Sigmoid colon (tissue), 6 donors: ENCODE measurements at regions not wholly inside any gene's neighbourhood (a gene's known extent, or its start where the extent isn't known, plus 50 kb on each side); places are given as distances from the start of the nearest gene placed in this dataset.

Experiments used
- DNase-seq: peaks from one replicate; pipeline ENCODE4 v3.0.0-alpha.2; 2019
- H3K27ac ChIP-seq, 4 donors: fragments of 200-600 bp; sonication (generic); one replicate each; pipeline ENCODE4 v1.5.1; 2016 to 2019; ENCODE audit warnings: mild to moderate bottlenecking in 1 of 4
- H3K27me3 ChIP-seq, 3 donors: fragments of 200-600 bp; sonication (generic); one replicate each; pipeline ENCODE4 v1.5.1; 2019; ENCODE audit warnings: mild to moderate bottlenecking in 1 of 3
- H3K36me3 ChIP-seq, 4 donors: fragments of 200-600 bp; sonication (generic); one replicate each; pipeline ENCODE4 v1.5.1; 2016 to 2019
- H3K4me1 ChIP-seq, 4 donors: fragments of 200-600 bp; sonication (generic); one replicate each; pipeline ENCODE4 v1.5.1; 2017 to 2019
- H3K4me3 ChIP-seq, 4 donors: fragments of 200-600 bp; sonication (generic); one replicate each; pipeline ENCODE4 v1.5.1; 2017 to 2019; ENCODE audit warnings: mild to moderate bottlenecking in 2 of 4, moderate library complexity in 1 of 4
- H3K9me3 ChIP-seq, 4 donors: fragments of 200-600 bp in 3 of 4; sonication (generic) in 3 of 4; one replicate each; pipeline versions ENCODE4 v1.5.1 to v1.6.1; 2013 to 2019
- EP300 ChIP-seq, 4 donors: sonication (generic); formaldehyde crosslinking; IDR thresholded peaks; one replicate each; pipeline ENCODE4 v1.6.1; 2017; ENCODE audit warnings: antibody characterized with exemption in 4 of 4
- POLR2A ChIP-seq, 2 donors: fragments of 450-650 bp; IDR thresholded peaks; one replicate each; pipeline ENCODE4 v1.6.1; 2016; ENCODE audit warnings: antibody characterized with exemption in 2 of 2, mild to moderate bottlenecking in 2 of 2, moderate library complexity in 2 of 2
- POLR2AphosphoS5 ChIP-seq, 4 donors: sonication (generic); formaldehyde crosslinking; IDR thresholded peaks; one replicate each; pipeline ENCODE4 v1.6.1; 2017; ENCODE audit warnings: antibody characterized with exemption in 4 of 4
- WGBS, 2 donors: extraction: QIAGEN DNeasy Blood & Tissue Kit; methylation state at CpG; one replicate each; pipeline ENCODE4 v1.1.7; 2013; 5-methylcytosine and 5-hydroxymethylcytosine counted together
- intact Hi-C: fragments of 100-400 bp; cut with DNase I; formaldehyde crosslinking; loops from one replicate; pipeline ENCODE4 v1.15.1; 2023
- TF ChIP-seq, protein P1 (sequence below), 4 experiments: fragments of 450-650 bp in 3 of 4; fragments of 200-600 bp in 1 of 4; IDR thresholded peaks; one replicate each; pipeline ENCODE4 v1.5.1; 2016 to 2019; ENCODE audit warnings: antibody characterized with exemption in 4 of 4, mild to moderate bottlenecking in 3 of 4, moderate library complexity in 2 of 4
- donor health status: healthy with polysubstance abuse.
- donor health status: healthy.

DNA sequence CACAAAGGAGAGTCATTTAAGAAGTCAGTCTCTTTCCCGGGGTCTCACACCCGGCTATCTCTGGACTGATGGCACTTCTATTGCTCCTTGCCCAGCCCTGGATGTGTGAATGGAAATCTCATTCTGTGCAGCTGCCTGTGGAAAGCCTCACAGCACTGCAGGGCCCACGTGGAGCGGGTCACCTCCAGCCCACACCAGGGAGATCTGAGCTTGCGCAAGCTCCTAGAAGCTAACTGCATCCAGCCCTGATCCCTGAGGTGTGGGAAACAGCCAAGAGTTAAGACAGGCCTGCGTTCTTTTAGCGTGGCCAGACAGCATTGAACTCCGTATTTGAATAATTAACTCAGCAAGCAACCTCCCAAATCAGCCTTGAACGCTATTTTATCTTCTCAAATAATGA is 150.5 kb downstream of the LRIG2 start:
- 82 to 86% methylated on average over 9 of the region's 9 CpGs for WGBS, 2 donors
- peak; percentile 68 for DNase-seq
- intact Hi-C loops = no loop called here
- TF ChIP-seq POLR2AphosphoS5 (IDR thresholded peaks at IDR 0.05) (no peak), POLR2A (IDR thresholded peaks at IDR 0.05) (no peak), EP300 (IDR thresholded peaks at IDR 0.05) (no peak)
- TF ChIP-seq, protein P1, sequence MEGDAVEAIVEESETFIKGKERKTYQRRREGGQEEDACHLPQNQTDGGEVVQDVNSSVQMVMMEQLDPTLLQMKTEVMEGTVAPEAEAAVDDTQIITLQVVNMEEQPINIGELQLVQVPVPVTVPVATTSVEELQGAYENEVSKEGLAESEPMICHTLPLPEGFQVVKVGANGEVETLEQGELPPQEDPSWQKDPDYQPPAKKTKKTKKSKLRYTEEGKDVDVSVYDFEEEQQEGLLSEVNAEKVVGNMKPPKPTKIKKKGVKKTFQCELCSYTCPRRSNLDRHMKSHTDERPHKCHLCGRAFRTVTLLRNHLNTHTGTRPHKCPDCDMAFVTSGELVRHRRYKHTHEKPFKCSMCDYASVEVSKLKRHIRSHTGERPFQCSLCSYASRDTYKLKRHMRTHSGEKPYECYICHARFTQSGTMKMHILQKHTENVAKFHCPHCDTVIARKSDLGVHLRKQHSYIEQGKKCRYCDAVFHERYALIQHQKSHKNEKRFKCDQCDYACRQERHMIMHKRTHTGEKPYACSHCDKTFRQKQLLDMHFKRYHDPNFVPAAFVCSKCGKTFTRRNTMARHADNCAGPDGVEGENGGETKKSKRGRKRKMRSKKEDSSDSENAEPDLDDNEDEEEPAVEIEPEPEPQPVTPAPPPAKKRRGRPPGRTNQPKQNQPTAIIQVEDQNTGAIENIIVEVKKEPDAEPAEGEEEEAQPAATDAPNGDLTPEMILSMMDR (IDR thresholded peaks at IDR 0.05) = no peak
- H3K4me1 ChIP-seq = no peaks in the 10 kb centered on the region
- H3K27ac ChIP-seq = no peak overlapping the region
- no peaks in the 10 kb centered on the region for H3K36me3 ChIP-seq
- no peaks in the 10 kb centered on the region for H3K9me3 ChIP-seq
- no peak overlapping the region for H3K4me3 ChIP-seq
- H3K27me3 ChIP-seq = no peaks in the 10 kb centered on the region

DNA sequence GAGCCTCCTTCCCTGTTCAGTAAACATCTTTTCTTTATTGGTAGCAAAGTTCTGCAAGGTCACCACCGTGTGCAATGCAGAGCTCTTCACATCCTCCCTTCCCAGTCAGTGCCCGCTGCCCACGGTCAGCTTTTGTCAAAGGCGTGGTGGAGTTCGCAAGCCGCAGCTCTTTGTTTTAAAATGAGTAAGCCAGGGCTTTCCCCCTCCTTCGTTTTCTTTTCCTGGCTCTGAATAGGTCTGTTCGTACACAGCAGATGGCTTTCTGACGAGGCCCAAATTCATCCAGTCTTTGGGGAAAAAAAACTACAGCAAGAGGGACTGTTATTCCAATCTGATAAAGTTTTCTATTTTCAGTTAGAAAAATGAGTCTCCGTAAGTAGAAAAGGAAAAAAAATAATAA is 153.2 kb downstream of the LRIG2 start:
- WGBS, 2 donors = 36 to 64% methylated on average over 10 of the region's 10 CpGs
- H3K4me3 ChIP-seq = no peak overlapping the region
- H3K4me1 ChIP-seq = no peaks in the 10 kb centered on the region
- H3K27me3 ChIP-seq = no peaks in the 10 kb centered on the region
- H3K27ac ChIP-seq = no peak overlapping the region
- DNase-seq = no peak
- intact Hi-C loops = no loop called here
- H3K36me3 ChIP-seq = no peaks in the 10 kb centered on the region
- TF ChIP-seq EP300 (IDR thresholded peaks at IDR 0.05) = no peak
- H3K9me3 ChIP-seq = no peaks in the 10 kb centered on the region

DNA sequence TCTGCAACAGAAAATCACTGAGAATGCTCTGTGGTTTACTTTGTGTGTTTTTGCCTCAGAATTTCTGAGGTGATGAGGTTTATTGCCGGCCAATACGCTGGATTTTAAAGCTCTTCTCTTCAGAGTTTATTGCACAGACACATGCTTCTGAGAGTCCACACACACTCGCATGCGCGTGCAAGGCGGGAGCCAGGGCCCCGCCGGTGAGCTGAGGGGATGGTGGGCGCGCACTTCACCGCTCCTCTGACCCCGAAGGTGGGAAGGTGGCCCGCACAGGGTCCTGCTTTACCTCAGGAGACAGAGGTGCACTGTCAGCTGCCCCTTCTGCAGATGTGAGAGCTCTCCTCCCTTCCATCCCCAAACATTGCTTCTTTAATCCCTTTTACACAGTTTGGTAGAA is 158.4 kb upstream of the MAGI3 start:
- H3K27me3 ChIP-seq = no peaks in the 10 kb centered on the region
- H3K9me3 ChIP-seq = no peaks in the 10 kb centered on the region
- 23 to 58% methylated on average over 13 of the region's 13 CpGs for WGBS, 2 donors
- intact Hi-C loops = no loop called here
- no peaks in the 10 kb centered on the region for H3K36me3 ChIP-seq
- H3K4me1 ChIP-seq = no peaks in the 10 kb centered on the region
- DNase-seq = no peak
- TF ChIP-seq POLR2AphosphoS5 (IDR thresholded peaks at IDR 0.05) (no peak), EP300 (IDR thresholded peaks at IDR 0.05) (no peak), POLR2A (IDR thresholded peaks at IDR 0.05) (no peak)
- TF ChIP-seq, protein P1 (IDR thresholded peaks at IDR 0.05) = no peak
- no peak overlapping the region for H3K4me3 ChIP-seq
- no peak overlapping the region for H3K27ac ChIP-seq

DNA sequence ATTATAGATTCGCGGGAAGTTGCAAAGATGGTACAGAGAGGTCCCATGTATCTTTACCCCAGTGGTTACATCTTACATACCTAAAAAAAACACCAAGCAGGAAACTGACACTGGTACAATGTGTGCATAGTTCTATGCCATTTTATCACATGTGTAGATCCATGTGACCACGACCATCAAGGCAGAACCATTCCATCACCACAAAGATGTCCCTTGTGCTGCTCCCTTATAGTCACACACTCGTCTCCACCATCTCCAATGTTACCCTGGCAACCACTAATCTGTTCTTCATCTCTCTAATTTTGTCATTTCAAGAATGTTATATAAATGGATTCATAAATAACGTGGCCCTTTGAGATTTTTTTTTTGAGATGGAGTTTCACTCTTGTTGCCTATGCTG is 156.9 kb upstream of the MAGI3 start:
- no peak overlapping the region for H3K27ac ChIP-seq
- H3K9me3 ChIP-seq = no peaks in the 10 kb centered on the region
- 89 to 90% methylated on average over 5 of the region's 5 CpGs for WGBS, 2 donors
- no peak for DNase-seq
- intact Hi-C loops = no loop called here
- H3K4me3 ChIP-seq = no peak overlapping the region
- TF ChIP-seq POLR2A (IDR thresholded peaks at IDR 0.05) (no peak), EP300 (IDR thresholded peaks at IDR 0.05) (no peak), POLR2AphosphoS5 (IDR thresholded peaks at IDR 0.05) (no peak)
- TF ChIP-seq, protein P1 (IDR thresholded peaks at IDR 0.05) = no peak
- H3K36me3 ChIP-seq = no peaks in the 10 kb centered on the region
- H3K27me3 ChIP-seq = no peaks in the 10 kb centered on the region
- no peaks in the 10 kb centered on the region for H3K4me1 ChIP-seq

DNA sequence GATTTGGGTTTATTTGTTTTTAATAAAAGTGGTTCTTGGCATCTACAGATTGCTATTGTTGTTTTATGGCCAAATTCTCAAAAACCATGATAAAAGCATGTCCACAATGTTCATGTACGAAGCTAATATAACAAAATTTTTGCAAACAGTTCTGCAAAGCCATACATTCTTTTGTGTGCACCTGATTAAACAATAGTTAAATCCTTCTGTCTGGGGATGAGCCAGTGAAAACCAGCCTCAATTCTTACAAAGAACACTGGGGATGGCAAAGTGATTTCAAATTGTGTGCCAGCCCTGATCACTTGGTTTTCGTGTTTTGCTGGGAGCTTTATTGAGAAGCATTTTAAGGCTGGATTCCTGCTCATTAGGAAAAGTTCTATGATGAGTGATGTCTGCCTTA is 149.1 kb upstream of the MAGI3 start:
- Histone ChIP-seq H3K36me3 (no peaks in the 10 kb centered on the region), H3K9me3 (no peaks in the 10 kb centered on the region), H3K27me3 (no peaks in the 10 kb centered on the region), H3K4me3 (no peak overlapping the region), H3K27ac (no peak overlapping the region), H3K4me1 (no peaks in the 10 kb centered on the region)
- 24 to 32% methylated on average over 2 of the region's 2 CpGs for WGBS, 2 donors
- intact Hi-C loops = no loop called here
- TF ChIP-seq POLR2AphosphoS5 (IDR thresholded peaks at IDR 0.05) = no peak
- DNase-seq = no peak

DNA sequence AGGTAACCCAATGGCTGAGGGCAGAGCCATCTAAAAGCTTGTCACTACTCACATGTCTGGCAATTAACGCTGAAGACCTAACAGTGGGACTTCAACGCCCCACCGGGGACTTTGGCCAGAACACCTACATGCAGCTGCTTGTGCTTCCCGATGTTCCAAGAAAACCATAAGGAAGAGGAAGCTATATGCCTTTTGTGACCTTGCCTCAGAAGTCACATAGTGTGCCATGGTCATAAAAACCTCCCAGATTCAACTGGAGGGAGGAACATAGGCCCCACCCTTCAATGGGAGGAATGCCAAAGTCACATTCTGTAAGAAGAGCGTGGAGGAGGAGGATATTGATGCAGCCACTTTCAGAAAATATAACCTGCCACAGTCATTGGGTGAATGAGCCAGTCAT is 147.8 kb upstream of the MAGI3 start:
- H3K4me1 ChIP-seq = no peaks in the 10 kb centered on the region
- TF ChIP-seq EP300 (IDR thresholded peaks at IDR 0.05) (no peak), POLR2AphosphoS5 (IDR thresholded peaks at IDR 0.05) (no peak), POLR2A (IDR thresholded peaks at IDR 0.05) (no peak)
- TF ChIP-seq, protein P1 (IDR thresholded peaks at IDR 0.05) = no peak
- DNase-seq = no peak
- no peaks in the 10 kb centered on the region for H3K27me3 ChIP-seq
- intact Hi-C loops = no loop called here
- 13 to 66% methylated on average over 5 of the region's 5 CpGs for WGBS, 2 donors
- no peak overlapping the region for H3K4me3 ChIP-seq
- H3K27ac ChIP-seq = no peak overlapping the region
- no peaks in the 10 kb centered on the region for H3K9me3 ChIP-seq
- H3K36me3 ChIP-seq = no peaks in the 10 kb centered on the region
